ENCODE measurements at regions not wholly inside any gene's neighbourhood (a gene's known extent, or its start where the extent isn't known, plus 50 kb on each side); places are given as distances from the start of the nearest gene placed in this dataset.

DNA sequence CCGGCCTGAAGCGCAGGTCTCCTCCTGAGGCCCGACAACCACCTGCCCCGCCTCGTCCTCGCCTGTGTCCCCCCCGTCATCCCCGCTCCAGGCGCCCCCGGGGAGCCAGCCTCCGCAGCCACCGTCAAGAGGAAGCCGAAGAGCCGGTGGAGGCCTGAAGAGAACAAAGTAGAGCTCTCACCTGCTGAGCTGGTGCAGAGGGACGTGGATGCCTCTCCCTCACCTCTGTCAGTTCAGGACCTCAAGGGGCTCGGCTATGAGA lies 169.9 kb downstream of the HINT1 start:
- Histone ChIP-seq H3K79me2 (ENCODE audit: control insufficient read depth, insufficient read depth, low read length) (no peaks in the 10 kb centered on the region), H3K9me1 (ENCODE audit: control insufficient read depth, insufficient read depth, low read length) (no peaks in the 10 kb centered on the region), H3K27ac (ENCODE audit: extremely low read depth, low read depth, low read length) (no peak overlapping the region), H3K4me2 (ENCODE audit: insufficient read depth, low read length) (no peak overlapping the region), H3K36me3 (ENCODE audit: control insufficient read depth, insufficient read depth, low read length) (no peaks in the 10 kb centered on the region), H2AFZ (ENCODE audit: low read depth, low read length) (no peak overlapping the region), H3K27me3 (ENCODE audit: control insufficient read depth in 2 of 2, insufficient read depth in 2 of 2, low read length in 2 of 2) (peaks cover 19 to 31% of the 10 kb centered on the region in 2 experiments; a peak in 4 of 5 replicates), H3K9ac (ENCODE audit: insufficient read depth in 1 of 2, low read depth in 2 of 2, low read length in 2 of 2) (no peak overlapping the region; a peak in 1 of 4 replicates), H3K4me1 (replicated peaks in 1 of 2; ENCODE audit: control insufficient read depth in 2 of 2, insufficient read depth in 2 of 2, low read length in 2 of 2) (peaks cover 0 to 15% of the 10 kb centered on the region in 2 experiments; a peak in 2 of 5 replicates), H3K4me3 (no peak overlapping the region), H3K9me3 (replicated peaks; ENCODE audit: control insufficient read depth, insufficient read depth, low read depth, low read length) (no peaks in the 10 kb centered on the region), H4K20me1 (replicated peaks; ENCODE audit: control insufficient read depth, insufficient read depth, low read length) (no peaks in the 10 kb centered on the region; the same call in 1 of the 2 replicates)
- 3% methylated on average over 11 of the region's 16 CpGs for WGBS (ENCODE audit: insufficient coverage, low coverage, missing lambda C conversion rate)
- no peak for TF ChIP-seq ZKSCAN3 (CRISPR knock-in tag; IDR thresholded peaks at IDR 0.05)
- TF ChIP-seq FOXK1 (CRISPR knock-in tag; IDR thresholded peaks at IDR 0.05; ENCODE audit: borderline replicate concordance) = no peak
- no peak for TF ChIP-seq SIN3B (IDR thresholded peaks at IDR 0.05; ENCODE audit: low read depth)
- TF ChIP-seq, protein P1, sequence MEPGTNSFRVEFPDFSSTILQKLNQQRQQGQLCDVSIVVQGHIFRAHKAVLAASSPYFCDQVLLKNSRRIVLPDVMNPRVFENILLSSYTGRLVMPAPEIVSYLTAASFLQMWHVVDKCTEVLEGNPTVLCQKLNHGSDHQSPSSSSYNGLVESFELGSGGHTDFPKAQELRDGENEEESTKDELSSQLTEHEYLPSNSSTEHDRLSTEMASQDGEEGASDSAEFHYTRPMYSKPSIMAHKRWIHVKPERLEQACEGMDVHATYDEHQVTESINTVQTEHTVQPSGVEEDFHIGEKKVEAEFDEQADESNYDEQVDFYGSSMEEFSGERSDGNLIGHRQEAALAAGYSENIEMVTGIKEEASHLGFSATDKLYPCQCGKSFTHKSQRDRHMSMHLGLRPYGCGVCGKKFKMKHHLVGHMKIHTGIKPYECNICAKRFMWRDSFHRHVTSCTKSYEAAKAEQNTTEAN (CRISPR knock-in tag; IDR thresholded peaks at IDR 0.05) = no peak
- no peak for TF ChIP-seq TCF7L2 (IDR thresholded peaks at IDR 0.05; ENCODE audit: low read depth, low read length)
- TF ChIP-seq ZNF644 (tag; IDR thresholded peaks at IDR 0.05; ENCODE audit: low read depth) = no peak
- TF ChIP-seq TCF7 (IDR thresholded peaks at IDR 0.05; ENCODE audit: borderline replicate concordance) = no peak
- DNase-seq (ENCODE audit: extremely low read depth in 1 of 4, low spot score in 3 of 4) (no peak), FAIRE-seq (no peak), ATAC-seq (no peak; the same call in 2 of the 3 replicates)
- no TSS peak for BruUV-seq (replicated peaks)
- intact Hi-C loops (cut with micrococcal nuclease) (no loop called here), in situ Hi-C loops (cut with MboI) (no loop called here)
- ChIA-PET CTCF (ENCODE audit: low intra/inter-chr PET ratio) (no interaction called here), POLR2A (no interaction called here)
